ENCODE measurements at regions not wholly inside any gene's neighbourhood (a gene's known extent, or its start where the extent isn't known, plus 50 kb on each side); places are given as distances from the start of the nearest gene placed in this dataset.

GRCh38 chr5:107764976-107765804, 94.5 kb upstream of the EFNA5 start:
- WGBS (ENCODE audit: insufficient coverage): 100% methylated on average over 4 of the region's 9 CpGs
- Histone ChIP-seq H3K27ac (ENCODE audit: low read depth in 1 of 2, low read length in 2 of 2) (no peak overlapping the region), H3K4me1 (ENCODE audit: control insufficient read depth in 1 of 2, insufficient read depth in 2 of 2, low read length in 2 of 2) (no peaks in the 10 kb centered on the region), H3K9me3 (replicated peaks in 1 of 2; ENCODE audit: control insufficient read depth in 1 of 2, insufficient read depth in 1 of 2, low read length in 2 of 2) (no peaks in the 10 kb centered on the region), H3K4me3 (replicated peaks in 1 of 3; ENCODE audit: low read depth in 2 of 3, low read length in 3 of 3) (no peak overlapping the region), H3K4me2 (replicated peaks; ENCODE audit: extremely low read depth, low read length, poor library complexity, severe bottlenecking) (no peak overlapping the region), H3K36me3 (replicated peaks in 1 of 2; ENCODE audit: control insufficient read depth in 1 of 2, insufficient read depth in 2 of 2, low read length in 2 of 2) (no peaks in the 10 kb centered on the region), H3K27me3 (ENCODE audit: control insufficient read depth in 2 of 2, insufficient read depth in 2 of 2, low read length in 2 of 2) (no peaks in the 10 kb centered on the region), H3K79me2 (ENCODE audit: insufficient read depth, low read length) (no peaks in the 10 kb centered on the region), H3K9ac (ENCODE audit: insufficient read depth, low read length, poor library complexity, severe bottlenecking) (no peak overlapping the region), H2AFZ (ENCODE audit: insufficient read depth, low read depth, low read length, poor library complexity, severe bottlenecking) (no peak overlapping the region), H4K20me1 (ENCODE audit: insufficient read depth, low read length) (no peaks in the 10 kb centered on the region)
- Mint-ChIP-seq H3K36me3 (no peaks in the 10 kb centered on the region), H3K9me3 (peaks cover 0 to 3% (median 0%) of the 10 kb centered on the region in 7 donors), H3K27ac (no peak overlapping the region), H3K27me3 (ENCODE audit: low read depth in 3 of 3) (no peaks in the 10 kb centered on the region), H3K4me1 (no peaks in the 10 kb centered on the region), H3K4me3 (no peak overlapping the region)
- DNase-seq: no peak
- intact Hi-C loops (cut with micrococcal nuclease): no loop called here
- TF ChIP-seq CTCF (IDR thresholded peaks at IDR 0.05): no peak

GRCh38 chr5:107764282-107764681, 93.5 kb upstream of the EFNA5 start:
- Mint-ChIP-seq H3K27me3 (ENCODE audit: low read depth in 3 of 3) (no peaks in the 10 kb centered on the region), H3K36me3 (no peaks in the 10 kb centered on the region), H3K4me1 (no peaks in the 10 kb centered on the region), H3K9me3 (peaks cover 0 to 3% (median 0%) of the 10 kb centered on the region in 7 donors), H3K4me3 (no peak overlapping the region), H3K27ac (no peak overlapping the region)
- WGBS (ENCODE audit: insufficient coverage): no CpG with 5 or more reads among the region's 5 CpGs
- H3K4me3 ChIP-seq (replicated peaks in 1 of 3; ENCODE audit: low read depth in 2 of 3, low read length in 3 of 3): no peak overlapping the region
- intact Hi-C loops (cut with micrococcal nuclease): no loop called here
- no peak for DNase-seq
- H3K79me2 ChIP-seq (ENCODE audit: insufficient read depth, low read length): no peaks in the 10 kb centered on the region
- no peaks in the 10 kb centered on the region for H3K4me1 ChIP-seq (ENCODE audit: control insufficient read depth in 1 of 2, insufficient read depth in 2 of 2, low read length in 2 of 2)
- no peak overlapping the region for H2AFZ ChIP-seq (ENCODE audit: insufficient read depth, low read depth, low read length, poor library complexity, severe bottlenecking)
- no peaks in the 10 kb centered on the region for H3K27me3 ChIP-seq (ENCODE audit: control insufficient read depth in 2 of 2, insufficient read depth in 2 of 2, low read length in 2 of 2)
- H4K20me1 ChIP-seq (ENCODE audit: insufficient read depth, low read length): no peaks in the 10 kb centered on the region
- no peak for TF ChIP-seq CTCF (IDR thresholded peaks at IDR 0.05)
- no peaks in the 10 kb centered on the region for H3K9me3 ChIP-seq (replicated peaks in 1 of 2; ENCODE audit: control insufficient read depth in 1 of 2, insufficient read depth in 1 of 2, low read length in 2 of 2)
- H3K9ac ChIP-seq (ENCODE audit: insufficient read depth, low read length, poor library complexity, severe bottlenecking): no peak overlapping the region
- no peaks in the 10 kb centered on the region for H3K36me3 ChIP-seq (replicated peaks in 1 of 2; ENCODE audit: control insufficient read depth in 1 of 2, insufficient read depth in 2 of 2, low read length in 2 of 2)
- H3K4me2 ChIP-seq (replicated peaks; ENCODE audit: extremely low read depth, low read length, poor library complexity, severe bottlenecking): no peak overlapping the region
- no peak overlapping the region for H3K27ac ChIP-seq (ENCODE audit: low read depth in 1 of 2, low read length in 2 of 2)

Data from CD14-positive monocyte (primary cell).